ENCODE measurements at regions not wholly inside any gene's neighbourhood (a gene's known extent, or its start where the extent isn't known, plus 50 kb on each side); places are given as distances from the start of the nearest gene placed in this dataset.

DNA sequence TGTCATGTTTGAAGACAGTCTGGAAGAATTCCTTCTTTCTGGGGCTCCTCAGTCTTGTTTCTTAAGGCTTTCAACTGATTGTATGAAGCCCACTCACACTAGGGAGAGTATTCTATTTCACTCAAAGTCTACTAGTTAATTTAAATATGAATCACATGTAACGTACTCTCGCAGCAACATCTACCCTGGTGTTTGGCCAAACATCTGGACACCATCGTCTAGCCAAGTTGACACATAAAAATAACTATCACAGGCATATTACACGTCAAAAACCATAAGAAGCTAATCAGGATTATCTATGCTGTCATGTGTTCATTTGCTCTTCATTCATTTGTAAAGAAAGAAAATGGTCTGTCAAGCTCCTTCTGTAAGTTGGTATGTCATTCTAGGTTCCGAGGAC is 787.4 kb downstream of the KCNJ2 start:
- Histone ChIP-seq H3K9me3 (replicated peaks; ENCODE audit: control insufficient read depth, insufficient read depth, low read length) (peaks cover 2% of the 10 kb centered on the region), H3K4me3 (replicated peaks in 1 of 3; ENCODE audit: insufficient read depth in 1 of 3, low read depth in 1 of 3, low read length in 3 of 3) (no peak overlapping the region), H3K27me3 (ENCODE audit: control insufficient read depth in 2 of 2, insufficient read depth in 2 of 2, low read length in 2 of 2) (no peaks in the 10 kb centered on the region), H3K9me1 (replicated peaks; ENCODE audit: control insufficient read depth, extremely low read depth, insufficient read depth, low read length) (no peaks in the 10 kb centered on the region), H3K9ac (replicated peaks; ENCODE audit: extremely low read depth, insufficient read depth, low read length) (no peak overlapping the region), H3K36me3 (ENCODE audit: control insufficient read depth in 2 of 2, extremely low read depth in 1 of 2, insufficient read depth in 2 of 2, low read length in 2 of 2) (no peaks in the 10 kb centered on the region), H3K27ac (ENCODE audit: insufficient read depth, low read depth, low read length) (no peak overlapping the region), H4K20me1 (replicated peaks; ENCODE audit: control insufficient read depth, extremely low read depth, insufficient read depth, low read length) (no peaks in the 10 kb centered on the region), H3K79me2 (ENCODE audit: control insufficient read depth, insufficient read depth, low read length) (no peaks in the 10 kb centered on the region), H3K4me1 (ENCODE audit: control insufficient read depth, extremely low read depth, insufficient read depth, low read length) (no peaks in the 10 kb centered on the region), H3K4me2 (ENCODE audit: insufficient read depth, low read length) (no peak overlapping the region), H2AFZ (ENCODE audit: low read depth, low read length) (no peak overlapping the region)
- DNase-seq (ENCODE audit: low read depth, low spot score) (no peak), FAIRE-seq (no peak)
- intact Hi-C loops (cut with micrococcal nuclease) (no loop called here), dilution Hi-C loops (cut with MboI; ENCODE audit: extremely low pct_ligation_motif_present, low sequenced_read_pairs) (no loop called here)
- CTCF ChIA-PET = no interaction called here
- TF ChIP-seq, protein P1, sequence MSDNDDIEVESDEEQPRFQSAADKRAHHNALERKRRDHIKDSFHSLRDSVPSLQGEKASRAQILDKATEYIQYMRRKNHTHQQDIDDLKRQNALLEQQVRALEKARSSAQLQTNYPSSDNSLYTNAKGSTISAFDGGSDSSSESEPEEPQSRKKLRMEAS (IDR thresholded peaks at IDR 0.05; ENCODE audit: insufficient read depth, insufficient read length) = no peak
- no peak for TF ChIP-seq POLR2A (IDR thresholded peaks at IDR 0.05; ENCODE audit: low read depth, low read length)
- no TSS peak for BruUV-seq (replicated peaks)
- POLR2A ChIA-PET = no interaction called here

DNA sequence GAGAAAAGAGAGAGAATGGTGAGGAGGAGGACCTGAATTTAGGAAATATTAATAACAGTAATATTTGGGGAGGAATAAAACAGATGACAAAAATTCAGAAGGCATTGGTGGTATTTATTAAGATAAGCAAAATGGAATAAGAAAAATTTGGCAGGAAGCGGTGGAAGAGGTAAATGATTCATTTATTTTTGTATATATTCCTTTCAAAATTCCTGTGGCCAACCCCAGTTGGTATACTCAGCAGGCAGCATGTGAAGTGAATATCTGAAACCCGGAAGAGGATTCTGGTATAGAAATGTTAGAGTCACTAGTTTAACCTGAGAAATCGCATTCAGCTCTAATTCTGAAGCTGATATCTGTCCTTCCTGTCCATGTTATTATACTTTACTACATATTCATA is 792.0 kb downstream of the KCNJ2 start:
- FAIRE-seq (no peak), DNase-seq (ENCODE audit: low read depth, low spot score) (no peak)
- peaks cover 2% of the 10 kb centered on the region for H3K9me3 ChIP-seq (replicated peaks; ENCODE audit: control insufficient read depth, insufficient read depth, low read length)
- TF ChIP-seq JUN (IDR thresholded peaks at IDR 0.05; ENCODE audit: borderline replicate concordance, insufficient read depth, insufficient read length, low read depth) = no peak
- TF ChIP-seq, protein P2, sequence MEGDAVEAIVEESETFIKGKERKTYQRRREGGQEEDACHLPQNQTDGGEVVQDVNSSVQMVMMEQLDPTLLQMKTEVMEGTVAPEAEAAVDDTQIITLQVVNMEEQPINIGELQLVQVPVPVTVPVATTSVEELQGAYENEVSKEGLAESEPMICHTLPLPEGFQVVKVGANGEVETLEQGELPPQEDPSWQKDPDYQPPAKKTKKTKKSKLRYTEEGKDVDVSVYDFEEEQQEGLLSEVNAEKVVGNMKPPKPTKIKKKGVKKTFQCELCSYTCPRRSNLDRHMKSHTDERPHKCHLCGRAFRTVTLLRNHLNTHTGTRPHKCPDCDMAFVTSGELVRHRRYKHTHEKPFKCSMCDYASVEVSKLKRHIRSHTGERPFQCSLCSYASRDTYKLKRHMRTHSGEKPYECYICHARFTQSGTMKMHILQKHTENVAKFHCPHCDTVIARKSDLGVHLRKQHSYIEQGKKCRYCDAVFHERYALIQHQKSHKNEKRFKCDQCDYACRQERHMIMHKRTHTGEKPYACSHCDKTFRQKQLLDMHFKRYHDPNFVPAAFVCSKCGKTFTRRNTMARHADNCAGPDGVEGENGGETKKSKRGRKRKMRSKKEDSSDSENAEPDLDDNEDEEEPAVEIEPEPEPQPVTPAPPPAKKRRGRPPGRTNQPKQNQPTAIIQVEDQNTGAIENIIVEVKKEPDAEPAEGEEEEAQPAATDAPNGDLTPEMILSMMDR (IDR thresholded peaks at IDR 0.05; ENCODE audit: extremely low read depth in 1 of 2, insufficient read depth in 1 of 2, low read depth in 1 of 2, low read length in 2 of 2) = no peak
- no peak for TF ChIP-seq GATA2 (IDR thresholded peaks at IDR 0.05; ENCODE audit: insufficient read depth, insufficient read length, low read depth, low read length)
- no peak for TF ChIP-seq MYC (IDR thresholded peaks at IDR 0.05; ENCODE audit: low read depth, low read length)
- TF ChIP-seq FOS (IDR thresholded peaks at IDR 0.05; ENCODE audit: borderline replicate concordance, insufficient read depth, low read length) = no peak
- TF ChIP-seq, protein P1 (IDR thresholded peaks at IDR 0.05; ENCODE audit: insufficient read depth, insufficient read length) = no peak
- TF ChIP-seq EZH2 (IDR thresholded peaks at IDR 0.05; ENCODE audit: borderline replicate concordance, low read depth, low read length, severe bottlenecking) = no peak
- TF ChIP-seq POLR2AphosphoS5 (IDR thresholded peaks at IDR 0.05; ENCODE audit: insufficient read depth, low read depth, low read length) = no peak
- TF ChIP-seq POLR2A (IDR thresholded peaks at IDR 0.05; ENCODE audit: low read depth, low read length) = no peak
- H3K4me1 ChIP-seq (ENCODE audit: control insufficient read depth, extremely low read depth, insufficient read depth, low read length) = no peaks in the 10 kb centered on the region
- ChIA-PET CTCF (no interaction called here), POLR2A (no interaction called here)
- no TSS peak for BruUV-seq (replicated peaks)
- no peak overlapping the region for H2AFZ ChIP-seq (ENCODE audit: low read depth, low read length)
- no peak overlapping the region for H3K4me2 ChIP-seq (ENCODE audit: insufficient read depth, low read length)
- intact Hi-C loops (cut with micrococcal nuclease) = no loop called here
- no peak overlapping the region for H3K9ac ChIP-seq (replicated peaks; ENCODE audit: extremely low read depth, insufficient read depth, low read length)
- H3K27me3 ChIP-seq (ENCODE audit: control insufficient read depth in 2 of 2, insufficient read depth in 2 of 2, low read length in 2 of 2) = no peaks in the 10 kb centered on the region
- no peaks in the 10 kb centered on the region for H3K36me3 ChIP-seq (ENCODE audit: control insufficient read depth in 2 of 2, extremely low read depth in 1 of 2, insufficient read depth in 2 of 2, low read length in 2 of 2)
- H3K27ac ChIP-seq (ENCODE audit: insufficient read depth, low read depth, low read length) = no peak overlapping the region
- no peak overlapping the region for H3K4me3 ChIP-seq (replicated peaks in 1 of 3; ENCODE audit: insufficient read depth in 1 of 3, low read depth in 1 of 3, low read length in 3 of 3)
- H4K20me1 ChIP-seq (replicated peaks; ENCODE audit: control insufficient read depth, extremely low read depth, insufficient read depth, low read length) = no peaks in the 10 kb centered on the region
- no peaks in the 10 kb centered on the region for H3K9me1 ChIP-seq (replicated peaks; ENCODE audit: control insufficient read depth, extremely low read depth, insufficient read depth, low read length)
- no peaks in the 10 kb centered on the region for H3K79me2 ChIP-seq (ENCODE audit: control insufficient read depth, insufficient read depth, low read length)
- dilution Hi-C loops (cut with MboI; ENCODE audit: extremely low pct_ligation_motif_present, low sequenced_read_pairs) = no loop called here

All from endothelial cell of umbilical vein (primary cell).